Suprapubic skin (tissue), 4 donors: ENCODE measurements at regions not wholly inside any gene's neighbourhood (a gene's known extent, or its start where the extent isn't known, plus 50 kb on each side); places are given as distances from the start of the nearest gene placed in this dataset.
"Not testable (repeated sequence)": the region's sequence is repeated elsewhere in the genome, so short reads cannot be mapped to it uniquely, and the experiment has no call there.

Experiments
- DNase-seq, 2 donors: peaks; one replicate each; pipeline ENCODE4 v3.0.0-alpha.2; 2019; ENCODE audit warnings: low spot score in 2 of 2
- H3K27ac ChIP-seq: fragments of 200-600 bp; sonication (generic); one replicate; pipeline ENCODE4 v1.5.1; 2019
- H3K27me3 ChIP-seq: fragments of 200-600 bp; sonication (generic); one replicate; pipeline ENCODE4 v1.5.1; 2019
- H3K36me3 ChIP-seq: fragments of 200-600 bp; sonication (generic); one replicate; pipeline ENCODE4 v1.5.1; 2019
- H3K4me1 ChIP-seq: fragments of 200-600 bp; sonication (generic); one replicate; pipeline ENCODE4 v1.5.1; 2019
- H3K4me3 ChIP-seq: fragments of 200-600 bp; sonication (generic); one replicate; pipeline ENCODE4 v1.5.1; 2019; ENCODE audit warnings: mild to moderate bottlenecking
- H3K9me3 ChIP-seq: fragments of 200-600 bp; sonication (generic); one replicate; pipeline ENCODE4 v1.5.1; 2019
- EP300 ChIP-seq: sonication (generic); formaldehyde crosslinking; IDR thresholded peaks from one replicate; pipeline ENCODE4 v1.6.1; 2017; ENCODE audit warnings: antibody characterized with exemption
- POLR2A ChIP-seq, 2 donors: fragments of 450-650 bp; IDR thresholded peaks; one replicate each; pipeline ENCODE4 v1.6.1; 2017; ENCODE audit warnings: antibody characterized with exemption in 2 of 2, mild to moderate bottlenecking in 2 of 2, moderate library complexity in 2 of 2
- POLR2AphosphoS5 ChIP-seq, 3 donors: sonication (generic); formaldehyde crosslinking; IDR thresholded peaks; one replicate each; pipeline ENCODE4 v1.6.1; 2017; ENCODE audit warnings: antibody characterized with exemption in 3 of 3
- WGBS: methylation state at CpG from one replicate; pipeline ENCODE4 v1.1.5; 2018; 5-methylcytosine and 5-hydroxymethylcytosine counted together
- TF ChIP-seq, protein P1 (sequence below), 2 donors: fragments of 200-600 bp in 1 of 2; fragments of 450-650 bp in 1 of 2; sonication (generic) in 1 of 2; IDR thresholded peaks; one replicate each; pipeline ENCODE4 v1.5.1; 2016 to 2019; ENCODE audit warnings: antibody characterized with exemption in 2 of 2, mild to moderate bottlenecking in 1 of 2, moderate library complexity in 1 of 2

GRCh38 chr12:24630856-24631255 is 318.0 kb downstream of the BCAT1 start:
- Histone ChIP-seq H3K27me3 (no peaks in the 10 kb centered on the region), H3K4me1 (no peaks in the 10 kb centered on the region), H3K36me3 (no peaks in the 10 kb centered on the region), H3K9me3 (no peaks in the 10 kb centered on the region), H3K27ac (no peak overlapping the region), H3K4me3 (no peak overlapping the region)
- no peak for DNase-seq
- WGBS = 90% methylated on average over 2 of the region's 2 CpGs
- TF ChIP-seq EP300 (no peak), POLR2A (IDR thresholded peaks at IDR 0.05) (no peak), POLR2AphosphoS5 (IDR thresholded peaks at IDR 0.05) (no peak)
- TF ChIP-seq, protein P1, sequence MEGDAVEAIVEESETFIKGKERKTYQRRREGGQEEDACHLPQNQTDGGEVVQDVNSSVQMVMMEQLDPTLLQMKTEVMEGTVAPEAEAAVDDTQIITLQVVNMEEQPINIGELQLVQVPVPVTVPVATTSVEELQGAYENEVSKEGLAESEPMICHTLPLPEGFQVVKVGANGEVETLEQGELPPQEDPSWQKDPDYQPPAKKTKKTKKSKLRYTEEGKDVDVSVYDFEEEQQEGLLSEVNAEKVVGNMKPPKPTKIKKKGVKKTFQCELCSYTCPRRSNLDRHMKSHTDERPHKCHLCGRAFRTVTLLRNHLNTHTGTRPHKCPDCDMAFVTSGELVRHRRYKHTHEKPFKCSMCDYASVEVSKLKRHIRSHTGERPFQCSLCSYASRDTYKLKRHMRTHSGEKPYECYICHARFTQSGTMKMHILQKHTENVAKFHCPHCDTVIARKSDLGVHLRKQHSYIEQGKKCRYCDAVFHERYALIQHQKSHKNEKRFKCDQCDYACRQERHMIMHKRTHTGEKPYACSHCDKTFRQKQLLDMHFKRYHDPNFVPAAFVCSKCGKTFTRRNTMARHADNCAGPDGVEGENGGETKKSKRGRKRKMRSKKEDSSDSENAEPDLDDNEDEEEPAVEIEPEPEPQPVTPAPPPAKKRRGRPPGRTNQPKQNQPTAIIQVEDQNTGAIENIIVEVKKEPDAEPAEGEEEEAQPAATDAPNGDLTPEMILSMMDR (IDR thresholded peaks at IDR 0.05) = no peak

DNA sequence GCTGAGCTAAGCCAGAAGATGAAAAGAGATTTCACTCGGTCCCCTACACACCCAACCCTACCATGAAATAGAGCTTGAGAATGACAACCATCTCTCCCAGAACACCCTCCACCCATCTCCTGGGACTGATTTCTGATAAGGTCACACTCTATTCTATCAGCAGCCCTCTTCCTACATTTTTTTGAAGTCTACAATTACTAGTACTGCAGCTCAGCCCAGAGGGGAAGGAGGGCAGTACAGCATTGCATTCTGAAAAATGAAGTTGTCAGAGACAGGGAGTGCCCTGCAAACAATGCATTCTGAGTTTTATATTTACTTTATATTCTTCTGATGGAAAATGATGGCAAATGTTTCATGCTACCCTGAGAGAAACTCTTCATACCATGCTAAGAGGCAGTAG is 318.5 kb downstream of the BCAT1 start:
- TF ChIP-seq, protein P1 (IDR thresholded peaks at IDR 0.05) = no peak
- no peak for TF ChIP-seq EP300
- no peak for TF ChIP-seq POLR2A (IDR thresholded peaks at IDR 0.05)
- TF ChIP-seq POLR2AphosphoS5 (IDR thresholded peaks at IDR 0.05) = no peak
- no peak overlapping the region for H3K27ac ChIP-seq
- H3K36me3 ChIP-seq = no peaks in the 10 kb centered on the region
- H3K4me1 ChIP-seq = no peaks in the 10 kb centered on the region
- H3K4me3 ChIP-seq = no peak overlapping the region
- 55% methylated on average over 1 of the region's 1 CpG for WGBS
- no peaks in the 10 kb centered on the region for H3K9me3 ChIP-seq
- no peaks in the 10 kb centered on the region for H3K27me3 ChIP-seq
- no peak for DNase-seq

- Histone ChIP-seq H3K9me3 (no peaks in the 10 kb centered on the region), H3K4me1 (no peaks in the 10 kb centered on the region), H3K27me3 (no peaks in the 10 kb centered on the region), H3K27ac (no peak overlapping the region), H3K36me3 (no peaks in the 10 kb centered on the region), H3K4me3 (no peak overlapping the region)
- no peak for DNase-seq
- TF ChIP-seq EP300 = no peak
- no peak for TF ChIP-seq POLR2AphosphoS5 (IDR thresholded peaks at IDR 0.05)
- no peak for TF ChIP-seq POLR2A (IDR thresholded peaks at IDR 0.05)
- TF ChIP-seq, protein P1 (IDR thresholded peaks at IDR 0.05) = no peak
- 76% methylated on average over 2 of the region's 2 CpGs for WGBS
Observed at GRCh38 chr12:24625103-24625502, 323.8 kb downstream of the BCAT1 start.

DNA sequence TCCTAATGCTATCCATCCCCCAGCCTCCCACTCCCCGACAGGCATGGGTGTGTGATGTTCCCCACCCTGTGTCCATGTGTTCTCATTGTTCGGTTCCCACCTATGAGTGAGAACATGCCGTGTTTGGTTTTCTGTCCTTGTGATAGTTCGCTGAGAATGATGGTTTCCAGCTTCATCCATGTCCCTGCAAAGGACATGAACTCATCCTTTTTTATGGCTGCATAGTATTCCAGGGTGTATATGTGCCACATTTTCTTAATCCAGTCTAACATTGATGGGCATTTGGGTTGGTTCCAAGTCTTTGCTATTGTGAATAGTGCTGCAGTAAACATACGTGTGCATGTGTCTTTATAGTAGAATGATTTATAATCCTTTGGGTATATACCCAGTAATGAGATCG is 328.9 kb downstream of the BCAT1 start:
- not testable (repeated sequence) for H3K27ac ChIP-seq, DNase-seq, H3K27me3 ChIP-seq, H3K9me3 ChIP-seq, H3K4me1 ChIP-seq, H3K4me3 ChIP-seq, H3K36me3 ChIP-seq
- WGBS = 91% methylated on average over 6 of the region's 6 CpGs

DNA sequence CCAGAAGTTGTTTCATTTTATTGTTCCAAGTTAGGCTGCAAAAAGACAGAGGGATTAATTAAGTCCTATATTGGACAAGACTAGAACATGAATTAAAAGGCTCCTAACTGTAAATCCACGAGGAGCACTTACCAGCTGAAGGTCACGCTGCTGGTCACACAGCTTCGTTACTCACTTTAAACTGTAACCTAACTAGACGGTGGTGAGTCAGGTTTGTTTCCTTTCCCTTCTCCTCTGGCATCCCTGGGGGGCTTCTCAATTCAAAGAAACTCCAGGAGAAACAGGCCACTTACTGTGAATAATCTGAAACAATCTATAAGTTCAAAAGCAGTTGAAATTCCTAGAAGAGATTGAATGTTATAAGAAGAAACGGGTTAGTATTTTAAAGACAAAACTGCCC is 331.4 kb downstream of the BCAT1 start:
- Histone ChIP-seq H3K4me3 (no peak overlapping the region), H3K27me3 (no peaks in the 10 kb centered on the region), H3K9me3 (no peaks in the 10 kb centered on the region), H3K36me3 (no peaks in the 10 kb centered on the region), H3K27ac (no peak overlapping the region), H3K4me1 (no peaks in the 10 kb centered on the region)
- no peak for DNase-seq
- TF ChIP-seq EP300 (no peak), POLR2A (IDR thresholded peaks at IDR 0.05) (no peak)
- WGBS = 39% methylated on average over 5 of the region's 5 CpGs

DNA sequence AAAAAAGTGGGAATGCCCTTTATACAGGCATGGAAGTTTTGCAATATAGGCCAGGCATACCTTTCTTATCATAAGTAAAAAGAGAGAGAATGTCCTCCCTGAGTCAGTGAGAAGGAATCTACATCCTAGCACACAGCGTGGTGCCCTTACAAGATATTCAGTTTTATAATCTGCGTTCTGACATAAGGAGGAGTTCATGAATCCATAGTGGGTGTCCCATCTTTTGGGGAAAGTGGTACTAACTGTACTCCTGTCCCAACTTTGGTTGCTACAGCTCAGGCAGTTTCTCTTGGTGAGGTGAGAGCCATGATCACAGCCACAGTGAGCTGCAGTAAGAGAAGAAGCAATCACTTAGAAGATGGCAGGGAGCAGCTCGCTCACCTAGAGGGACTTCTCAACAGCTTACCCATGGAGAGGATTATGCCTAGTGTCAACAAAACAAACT is 332.9 kb downstream of the BCAT1 start:
- Histone ChIP-seq H3K9me3 (no peaks in the 10 kb centered on the region), H3K4me1 (no peaks in the 10 kb centered on the region), H3K36me3 (no peaks in the 10 kb centered on the region), H3K4me3 (no peak overlapping the region), H3K27me3 (no peaks in the 10 kb centered on the region), H3K27ac (no peak overlapping the region)
- DNase-seq = no peak
- TF ChIP-seq POLR2A (IDR thresholded peaks at IDR 0.05) = no peak
- TF ChIP-seq, protein P1 (IDR thresholded peaks at IDR 0.05) = no peak
- no peak for TF ChIP-seq EP300
- TF ChIP-seq POLR2AphosphoS5 (IDR thresholded peaks at IDR 0.05) = no peak
- WGBS = 90% methylated on average over 3 of the region's 3 CpGs
